ENCODE measurements at regions not wholly inside any gene's neighbourhood (a gene's known extent, or its start where the extent isn't known, plus 50 kb on each side); places are given as distances from the start of the nearest gene placed in this dataset.

GRCh38 chr3:162738784-162739183 is 1242.2 kb downstream of the OTOL1 start:
- no peaks in the 10 kb centered on the region for H3K9me3 ChIP-seq (ENCODE audit: low read depth)
- H3K4me2 ChIP-seq: no peak overlapping the region
- no peak overlapping the region for H3K9ac ChIP-seq
- H3K4me1 ChIP-seq: no peaks in the 10 kb centered on the region
- H3K36me3 ChIP-seq: no peaks in the 10 kb centered on the region
- H3K27me3 Mint-ChIP-seq (ENCODE audit: insufficient read depth, low read depth): peaks cover 4% of the 10 kb centered on the region
- H3K36me3 Mint-ChIP-seq: no peaks in the 10 kb centered on the region
- no peaks in the 10 kb centered on the region for H3K27me3 ChIP-seq
- H3K27ac Mint-ChIP-seq: no peak overlapping the region
- H3F3A ChIP-seq (ENCODE audit: low read depth): no peaks in the 10 kb centered on the region
- TF ChIP-seq EZH2 (IDR thresholded peaks at IDR 0.05): no peak
- TF ChIP-seq EZH2phosphoT487 (IDR thresholded peaks at IDR 0.05): no peak
- no peak for TF ChIP-seq CTCF (IDR thresholded peaks at IDR 0.05)
- H3K27ac ChIP-seq: no peak overlapping the region
- no peak overlapping the region for H3K4me3 ChIP-seq
- no peaks in the 10 kb centered on the region for H3K79me2 ChIP-seq (ENCODE audit: low read depth)
- H3K9me3 Mint-ChIP-seq: no peaks in the 10 kb centered on the region
- H2AFZ ChIP-seq (replicated peaks): no peak overlapping the region
- H4K20me1 ChIP-seq (ENCODE audit: low read depth): no peaks in the 10 kb centered on the region
- no peaks in the 10 kb centered on the region for H3K4me1 Mint-ChIP-seq
- H3K4me3 Mint-ChIP-seq: no peak overlapping the region
- DNase-seq (ENCODE audit: low spot score): no peak

- no peak overlapping the region for H3K4me3 Mint-ChIP-seq
- Histone ChIP-seq H3K9ac (no peak overlapping the region), H2AFZ (replicated peaks) (no peak overlapping the region), H3K36me3 (no peaks in the 10 kb centered on the region), H3K27ac (no peak overlapping the region), H3K27me3 (no peaks in the 10 kb centered on the region), H3K79me2 (ENCODE audit: low read depth) (no peaks in the 10 kb centered on the region), H3K4me3 (no peak overlapping the region), H3F3A (ENCODE audit: low read depth) (no peaks in the 10 kb centered on the region), H3K4me1 (no peaks in the 10 kb centered on the region), H3K4me2 (no peak overlapping the region), H4K20me1 (ENCODE audit: low read depth) (no peaks in the 10 kb centered on the region), H3K9me3 (ENCODE audit: low read depth) (no peaks in the 10 kb centered on the region)
- no peaks in the 10 kb centered on the region for H3K36me3 Mint-ChIP-seq
- peaks cover 4% of the 10 kb centered on the region for H3K27me3 Mint-ChIP-seq (ENCODE audit: insufficient read depth, low read depth)
- H3K27ac Mint-ChIP-seq: no peak overlapping the region
- TF ChIP-seq EZH2phosphoT487 (IDR thresholded peaks at IDR 0.05) (no peak), EZH2 (IDR thresholded peaks at IDR 0.05) (no peak), CTCF (IDR thresholded peaks at IDR 0.05) (no peak)
- peaks cover 5% of the 10 kb centered on the region for H3K9me3 Mint-ChIP-seq
- DNase-seq (ENCODE audit: low spot score): no peak
- no peaks in the 10 kb centered on the region for H3K4me1 Mint-ChIP-seq
Measured at GRCh38 chr3:162740941-162741596, 1244.5 kb downstream of the OTOL1 start.

- H3K27ac Mint-ChIP-seq: no peak overlapping the region
- no peaks in the 10 kb centered on the region for H3K4me1 Mint-ChIP-seq
- no peaks in the 10 kb centered on the region for H3K36me3 Mint-ChIP-seq
- no peak overlapping the region for H3K27ac ChIP-seq
- peaks cover 4% of the 10 kb centered on the region for H3K27me3 Mint-ChIP-seq (ENCODE audit: insufficient read depth, low read depth)
- H3K4me1 ChIP-seq: no peaks in the 10 kb centered on the region
- H3F3A ChIP-seq (ENCODE audit: low read depth): no peaks in the 10 kb centered on the region
- H2AFZ ChIP-seq (replicated peaks): no peak overlapping the region
- no peak overlapping the region for H3K4me3 Mint-ChIP-seq
- no peak for DNase-seq (ENCODE audit: low spot score)
- H3K4me3 ChIP-seq: no peak overlapping the region
- H3K36me3 ChIP-seq: no peaks in the 10 kb centered on the region
- H3K4me2 ChIP-seq: no peak overlapping the region
- no peaks in the 10 kb centered on the region for H3K27me3 ChIP-seq
- H3K9ac ChIP-seq: no peak overlapping the region
- peaks cover 2% of the 10 kb centered on the region for H3K9me3 ChIP-seq (ENCODE audit: low read depth)
- TF ChIP-seq EZH2phosphoT487 (IDR thresholded peaks at IDR 0.05) (no peak), CTCF (IDR thresholded peaks at IDR 0.05) (no peak), EZH2 (IDR thresholded peaks at IDR 0.05) (no peak)
- H4K20me1 ChIP-seq (ENCODE audit: low read depth): no peaks in the 10 kb centered on the region
- no peaks in the 10 kb centered on the region for H3K79me2 ChIP-seq (ENCODE audit: low read depth)
- peaks cover 9% of the 10 kb centered on the region for H3K9me3 Mint-ChIP-seq
Measured at GRCh38 chr3:162742159-162742717, 1245.6 kb downstream of the OTOL1 start.
